ENCODE measurements at regions not wholly inside any gene's neighbourhood (a gene's known extent, or its start where the extent isn't known, plus 50 kb on each side); places are given as distances from the start of the nearest gene placed in this dataset.

- ChIA-PET RAD21 (ENCODE audit: unreplicated experiment) (interaction anchor here (0.7 to 3.4 kb wide), 15 partner anchors 12 to 217 kb away, joined by 3 to 29 read pairs (median 5); partner anchors contain the start of gene RSPH3), CTCF (interaction anchor here (1.3 to 2.4 kb wide), 5 partner anchors 41 to 117 kb away, joined by 4 to 7 read pairs (median 5); no protein-coding TSS in a partner anchor), POLR2A (interaction anchor here (0.5 to 3.4 kb wide), 11 partner anchors 26 to 197 kb away, joined by 3 to 12 read pairs (median 4); partner anchors contain the start of gene EZR), SMC1A (ENCODE audit: uncharacterized antibody, unreplicated experiment) (interaction anchor here (0.6 to 3.0 kb wide), 21 partner anchors 9 to 192 kb away, joined by 3 to 29 read pairs (median 4); partner anchors contain the start of gene TAGAP)
- ATAC-seq: peak; percentile 90
- H3K4me2 ChIP-seq (ENCODE audit: control insufficient read depth, insufficient read depth): peak overlapping the region; percentile 99
- 14% methylated on average over 12 of the region's 12 CpGs for WGBS (ENCODE audit: insufficient coverage, insufficient replicate concordance, low lambda C conversion rate, missing lambda C conversion rate)
- H3K27ac ChIP-seq (ENCODE audit: control insufficient read depth, insufficient read depth): peak overlapping the region; percentile 99
- peak overlapping the region; percentile 92 for H2AFZ ChIP-seq (ENCODE audit: control insufficient read depth, low read depth, low read length)
- in situ Hi-C loops (cut with MboI) (no loop called here), intact Hi-C loops (cut with micrococcal nuclease; ENCODE audit: unreplicated experiment) (loop anchor here (2.0 kb wide), 2 partner anchors 40 to 96 kb away; no protein-coding TSS in a partner anchor)
- peak overlapping the region; percentile 56 for H3K4me3 ChIP-seq
- DNase-seq (ENCODE audit: low read depth, low spot score): peak; percentile 54
- BruUV-seq (replicated peaks): TSS peak; percentile 94
- peaks cover 33% of the 10 kb centered on the region for H3K4me1 ChIP-seq (ENCODE audit: control insufficient read depth, insufficient read depth, low read length)
- FAIRE-seq: peak; percentile 77
- H4K20me1 ChIP-seq (ENCODE audit: control insufficient read depth, insufficient read depth): no peaks in the 10 kb centered on the region
- H3K27me3 ChIP-seq (replicated peaks in 1 of 2; ENCODE audit: control insufficient read depth in 2 of 2, insufficient read depth in 2 of 2, low read length in 1 of 2): no peaks in the 10 kb centered on the region
- H3K9me3 ChIP-seq (replicated peaks; ENCODE audit: control insufficient read depth, insufficient read depth, low read length): peaks cover 4% of the 10 kb centered on the region; the same call in 2 of the 3 replicates
- H3K36me3 ChIP-seq (ENCODE audit: control insufficient read depth in 2 of 2, insufficient read depth in 2 of 2, low read length in 1 of 2): no peaks in the 10 kb centered on the region
- no peaks in the 10 kb centered on the region for H3K79me2 ChIP-seq (ENCODE audit: control insufficient read depth, insufficient read depth, low read length)
- peak overlapping the region; percentile 94 for H3K9ac ChIP-seq (ENCODE audit: control insufficient read depth, insufficient read depth, low read length)
- TF ChIP-seq HCFC1 (IDR thresholded peaks at IDR 0.05; ENCODE audit: low read length) (no peak), BHLHE40 (IDR thresholded peaks at IDR 0.05; ENCODE audit: borderline replicate concordance in 1 of 2, low read depth in 2 of 2, low read length in 1 of 2) (no peak), NRF1 (conservative IDR thresholded peaks at IDR 0.05; ENCODE audit: low read depth, low read length) (no peak), JUNB (IDR thresholded peaks at IDR 0.05) (0 out of 2 replicates have a peak, but pooled peaks have one; percentile 3), ZNF207 (IDR thresholded peaks at IDR 0.05; ENCODE audit: borderline replicate concordance) (peak; percentile 67; the same call in 1 of the 2 replicates), SMC3 (IDR thresholded peaks at IDR 0.05; ENCODE audit: borderline replicate concordance, low read length) (peak; percentile 7; the same call in 1 of the 2 replicates), CHD2 (IDR thresholded peaks at IDR 0.05; ENCODE audit: borderline replicate concordance, low read depth, low read length) (0 out of 2 replicates have a peak, but pooled peaks have one; percentile 16), GATAD2B (conservative IDR thresholded peaks at IDR 0.05; ENCODE audit: low read depth) (peak; percentile 47; the same call in 1 of the 2 replicates), ELK1 (IDR thresholded peaks at IDR 0.05; ENCODE audit: low read depth, low read length) (no peak), CBFB (IDR thresholded peaks at IDR 0.05; ENCODE audit: low read depth) (peak; percentile 28; the same call in 1 of the 2 replicates), ATF7 (IDR thresholded peaks at IDR 0.05; ENCODE audit: low read depth) (peak; percentile 69), LARP7 (IDR thresholded peaks at IDR 0.05) (no peak), POLR2AphosphoS5 (IDR thresholded peaks at IDR 0.05; ENCODE audit: low read length) (peak; percentile 24; the same call in 1 of the 2 replicates), NFIC (IDR thresholded peaks at IDR 0.05; ENCODE audit: low read depth, low read length) (peak; percentile 61; the same call in 1 of the 2 replicates), ZNF687 (IDR thresholded peaks at IDR 0.05) (peak; percentile 30; the same call in 1 of the 2 replicates)
Measured at GRCh38 chr6:158910484-158911440, 89.2 kb downstream of the RSPH3 start.
